ENCODE measurements at regions not wholly inside any gene's neighbourhood (a gene's known extent, or its start where the extent isn't known, plus 50 kb on each side); places are given as distances from the start of the nearest gene placed in this dataset.

DNA sequence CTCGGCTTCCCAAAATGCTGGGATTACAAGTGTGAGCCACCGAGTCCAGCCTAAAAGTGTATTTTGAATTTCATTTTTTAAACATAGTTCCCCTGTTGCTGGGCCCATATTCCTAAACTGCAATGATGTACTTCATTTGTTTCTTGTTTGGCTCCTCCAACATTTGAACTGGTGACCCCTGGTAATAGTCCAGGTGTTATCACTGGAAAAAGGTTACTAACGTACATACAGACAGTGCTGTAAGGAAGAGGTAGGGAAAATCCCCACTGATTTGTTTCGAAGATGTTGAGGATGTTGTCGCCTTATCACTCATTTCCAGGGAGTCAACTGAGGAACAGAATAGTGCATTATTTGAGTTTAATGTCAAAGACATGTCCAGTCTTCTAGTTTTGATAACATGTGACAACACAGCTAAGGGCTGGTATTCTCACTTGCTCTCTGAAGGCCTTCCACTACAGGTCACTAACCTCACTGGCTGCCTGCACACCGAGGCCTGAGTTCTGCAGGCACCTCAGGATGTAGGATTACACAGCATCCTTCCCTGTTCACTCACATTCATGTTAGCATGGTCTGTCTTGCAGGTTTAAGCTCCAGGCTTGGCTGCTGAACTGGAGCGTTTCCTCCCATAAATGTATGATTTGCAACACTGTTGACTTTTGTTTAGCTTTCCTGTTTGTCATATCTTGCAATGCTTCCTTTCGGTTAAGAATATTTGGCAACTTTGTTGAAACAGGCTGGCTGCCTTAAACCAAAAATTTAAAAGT is 362.8 kb downstream of the INHBA start:
- TF ChIP-seq, protein P1, sequence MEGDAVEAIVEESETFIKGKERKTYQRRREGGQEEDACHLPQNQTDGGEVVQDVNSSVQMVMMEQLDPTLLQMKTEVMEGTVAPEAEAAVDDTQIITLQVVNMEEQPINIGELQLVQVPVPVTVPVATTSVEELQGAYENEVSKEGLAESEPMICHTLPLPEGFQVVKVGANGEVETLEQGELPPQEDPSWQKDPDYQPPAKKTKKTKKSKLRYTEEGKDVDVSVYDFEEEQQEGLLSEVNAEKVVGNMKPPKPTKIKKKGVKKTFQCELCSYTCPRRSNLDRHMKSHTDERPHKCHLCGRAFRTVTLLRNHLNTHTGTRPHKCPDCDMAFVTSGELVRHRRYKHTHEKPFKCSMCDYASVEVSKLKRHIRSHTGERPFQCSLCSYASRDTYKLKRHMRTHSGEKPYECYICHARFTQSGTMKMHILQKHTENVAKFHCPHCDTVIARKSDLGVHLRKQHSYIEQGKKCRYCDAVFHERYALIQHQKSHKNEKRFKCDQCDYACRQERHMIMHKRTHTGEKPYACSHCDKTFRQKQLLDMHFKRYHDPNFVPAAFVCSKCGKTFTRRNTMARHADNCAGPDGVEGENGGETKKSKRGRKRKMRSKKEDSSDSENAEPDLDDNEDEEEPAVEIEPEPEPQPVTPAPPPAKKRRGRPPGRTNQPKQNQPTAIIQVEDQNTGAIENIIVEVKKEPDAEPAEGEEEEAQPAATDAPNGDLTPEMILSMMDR (IDR thresholded peaks at IDR 0.05) = no peak
- TF ChIP-seq POLR2A (IDR thresholded peaks at IDR 0.05) = no peak
